ENCODE measurements at regions not wholly inside any gene's neighbourhood (a gene's known extent, or its start where the extent isn't known, plus 50 kb on each side); places are given as distances from the start of the nearest gene placed in this dataset.
"Not testable (repeated sequence)": the region's sequence is repeated elsewhere in the genome, so short reads cannot be mapped to it uniquely, and the experiment has no call there.

DNA sequence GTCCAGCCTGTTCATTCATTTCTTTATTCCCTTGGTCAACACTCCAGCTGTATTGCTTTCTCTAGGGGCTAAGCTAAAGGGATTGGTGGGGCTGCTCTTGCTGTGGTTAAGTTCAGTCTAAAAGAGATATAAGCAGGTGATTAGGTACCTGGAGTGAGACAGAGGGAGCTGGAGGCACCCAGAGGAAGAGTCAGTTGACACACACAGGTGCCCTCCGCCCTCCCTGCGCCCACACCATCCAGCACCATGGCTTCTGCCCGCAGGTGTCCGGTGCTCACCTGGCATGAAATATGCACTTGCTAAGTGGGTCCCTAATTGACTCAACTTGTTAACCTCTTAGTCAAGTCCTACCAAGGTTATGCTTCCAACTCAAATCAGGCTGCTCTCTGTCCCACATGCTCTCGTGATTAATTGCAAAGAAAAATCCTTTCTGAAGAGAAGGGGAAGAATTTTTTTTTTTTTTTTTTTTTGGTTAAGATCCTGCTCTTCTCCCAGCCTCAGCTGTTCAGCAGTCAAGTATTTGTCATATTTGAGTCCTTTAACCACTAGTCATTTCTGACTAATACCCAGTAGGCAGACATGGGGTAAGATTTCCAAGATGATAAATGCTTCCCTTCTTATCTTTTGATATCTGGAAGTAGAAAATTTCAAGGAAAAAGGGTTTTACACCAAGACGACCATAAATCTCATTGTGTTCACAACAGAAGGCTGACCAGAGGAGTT is 199.8 kb upstream of the WSCD1 start:
- no peak for DNase-seq

DNA sequence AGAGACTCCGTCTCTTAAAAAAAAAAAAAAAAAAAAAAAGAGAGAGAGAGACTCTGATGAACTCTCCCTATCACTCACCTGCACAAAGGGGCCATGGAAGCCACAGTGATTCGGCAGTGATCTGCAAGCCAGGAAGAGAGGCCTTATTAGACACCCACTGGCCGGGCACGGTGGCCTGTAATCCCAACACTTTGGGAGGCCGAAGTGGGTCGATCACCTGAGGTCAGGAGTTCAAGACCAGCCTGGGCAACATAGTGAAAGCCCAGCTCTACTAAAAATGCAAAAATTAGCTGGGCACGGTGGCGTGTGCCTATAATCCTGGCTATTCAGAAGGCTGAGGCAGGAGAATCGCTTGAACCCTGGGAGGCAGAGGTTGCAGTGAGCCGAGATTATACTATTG is 198.5 kb upstream of the WSCD1 start:
- no peak for DNase-seq

DNA sequence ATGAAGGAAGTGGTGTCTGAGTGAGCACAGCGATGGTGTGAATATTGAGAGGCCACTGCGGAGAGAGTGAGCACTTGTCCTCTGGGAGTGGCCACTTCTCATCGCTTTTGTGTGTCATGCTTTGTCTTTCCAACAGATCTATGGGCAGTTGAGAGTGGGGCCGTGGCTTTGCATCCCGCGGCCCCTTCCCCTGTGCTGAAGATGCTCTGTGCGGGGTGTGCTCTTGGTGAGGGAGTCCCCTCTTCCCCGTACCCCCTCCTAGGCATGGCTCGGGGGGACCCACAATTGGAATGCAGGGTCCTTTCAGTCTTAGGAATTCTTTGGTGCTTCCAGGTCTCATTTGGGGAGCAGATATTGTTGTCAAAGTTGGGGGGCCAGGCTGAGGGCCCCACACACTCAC is 197.3 kb upstream of the WSCD1 start:
- no peak for DNase-seq

DNA sequence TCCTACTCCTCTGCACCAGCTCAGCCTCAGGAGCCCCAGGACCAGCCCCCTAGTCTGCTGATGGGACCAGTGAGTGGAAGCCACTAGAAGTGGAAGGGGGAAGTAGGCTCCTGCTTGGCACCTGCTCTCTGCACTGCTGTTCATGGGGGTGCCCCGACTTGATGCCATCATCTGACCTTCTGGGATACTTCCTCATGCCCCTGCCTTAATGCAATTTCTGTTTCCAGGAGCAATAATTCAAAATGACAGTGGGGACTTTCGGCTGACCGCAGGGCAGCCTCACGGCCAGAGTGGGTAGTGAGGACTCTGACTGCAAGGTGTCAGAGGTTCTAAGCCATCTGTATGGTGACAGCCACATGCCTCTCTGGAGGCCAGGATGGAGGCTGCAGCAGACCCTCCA is 196.4 kb upstream of the WSCD1 start:
- DNase-seq, result no peak

DNA sequence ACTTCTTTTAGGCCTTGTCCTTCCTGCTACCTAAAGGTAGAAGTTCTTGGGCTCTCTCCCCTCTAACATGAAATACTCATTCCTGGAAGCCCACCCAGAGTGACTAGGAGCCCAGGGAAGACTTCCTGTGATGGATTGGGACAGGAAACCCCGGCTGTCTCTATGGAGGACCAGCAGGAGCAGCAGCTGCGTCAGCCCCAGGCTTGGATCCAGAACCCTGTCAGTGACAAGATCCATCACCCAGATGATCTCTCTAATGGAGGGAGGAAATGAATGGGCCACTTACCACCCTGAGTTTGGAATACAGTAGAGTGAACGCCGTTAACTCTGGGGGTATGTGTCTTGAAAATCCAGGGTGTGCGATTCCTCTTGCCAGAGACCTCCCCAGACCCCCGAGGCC is 195.7 kb upstream of the WSCD1 start:
- DNase-seq, result no peak

DNA sequence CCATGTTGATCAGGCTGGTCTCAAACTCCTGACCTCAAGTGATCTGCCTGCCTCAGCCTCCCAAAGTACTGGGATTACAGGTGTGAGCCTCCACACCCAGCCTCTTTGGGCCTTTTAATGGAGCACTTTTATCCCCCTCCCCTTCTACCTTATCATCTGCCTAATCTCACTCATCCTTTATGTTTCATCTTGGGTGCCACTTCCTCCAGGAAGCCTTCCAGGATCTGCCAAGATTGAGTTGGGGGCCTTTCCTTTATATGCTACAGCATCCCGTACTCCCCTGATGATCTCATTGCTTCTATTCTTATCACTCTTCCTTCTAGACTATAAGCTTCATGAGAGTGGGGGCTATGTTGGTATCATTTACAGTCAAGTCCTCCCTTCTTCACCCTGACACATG is 192.8 kb upstream of the WSCD1 start:
- no peak for DNase-seq

DNA sequence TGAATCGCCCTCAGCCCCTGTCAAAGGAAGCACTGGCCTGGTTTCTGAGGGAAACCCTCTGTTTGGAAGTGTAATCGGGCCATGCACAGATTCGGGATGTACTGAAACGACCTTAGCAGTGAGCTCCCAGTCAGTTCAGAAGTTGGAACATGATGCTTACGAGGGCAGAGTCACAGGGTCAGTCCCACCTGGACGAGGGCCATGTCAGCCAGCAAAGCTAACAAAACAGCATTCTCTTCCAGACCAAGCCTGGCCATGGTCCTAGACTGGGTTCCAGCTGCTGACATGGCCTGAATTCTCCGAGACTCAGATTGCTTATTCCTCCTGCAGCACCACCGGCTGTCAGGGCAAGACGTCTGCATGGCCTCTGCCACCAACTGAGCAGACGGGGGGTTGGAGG is 192.2 kb upstream of the WSCD1 start:
- DNase-seq, result no peak

DNA sequence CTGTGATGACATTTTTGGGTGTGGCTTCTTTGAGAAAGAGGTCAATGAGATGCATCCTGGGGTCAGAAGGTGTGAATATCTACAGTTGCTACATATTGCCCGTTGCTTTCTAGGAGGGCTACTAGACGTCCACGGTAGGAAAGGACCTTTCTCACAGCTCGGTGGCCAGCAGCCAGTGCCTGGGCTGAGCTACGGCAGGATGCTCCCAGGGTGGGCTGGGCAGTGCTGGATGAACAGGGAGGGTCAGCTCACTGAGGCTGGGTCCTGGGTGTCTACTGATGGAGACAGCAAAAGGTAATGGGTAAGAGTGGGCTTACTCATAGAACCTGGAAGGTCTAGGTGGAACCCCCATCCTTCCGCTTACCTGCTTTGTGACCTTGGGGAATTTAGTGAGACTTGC is 188.3 kb upstream of the WSCD1 start:
- DNase-seq, result no peak

DNA sequence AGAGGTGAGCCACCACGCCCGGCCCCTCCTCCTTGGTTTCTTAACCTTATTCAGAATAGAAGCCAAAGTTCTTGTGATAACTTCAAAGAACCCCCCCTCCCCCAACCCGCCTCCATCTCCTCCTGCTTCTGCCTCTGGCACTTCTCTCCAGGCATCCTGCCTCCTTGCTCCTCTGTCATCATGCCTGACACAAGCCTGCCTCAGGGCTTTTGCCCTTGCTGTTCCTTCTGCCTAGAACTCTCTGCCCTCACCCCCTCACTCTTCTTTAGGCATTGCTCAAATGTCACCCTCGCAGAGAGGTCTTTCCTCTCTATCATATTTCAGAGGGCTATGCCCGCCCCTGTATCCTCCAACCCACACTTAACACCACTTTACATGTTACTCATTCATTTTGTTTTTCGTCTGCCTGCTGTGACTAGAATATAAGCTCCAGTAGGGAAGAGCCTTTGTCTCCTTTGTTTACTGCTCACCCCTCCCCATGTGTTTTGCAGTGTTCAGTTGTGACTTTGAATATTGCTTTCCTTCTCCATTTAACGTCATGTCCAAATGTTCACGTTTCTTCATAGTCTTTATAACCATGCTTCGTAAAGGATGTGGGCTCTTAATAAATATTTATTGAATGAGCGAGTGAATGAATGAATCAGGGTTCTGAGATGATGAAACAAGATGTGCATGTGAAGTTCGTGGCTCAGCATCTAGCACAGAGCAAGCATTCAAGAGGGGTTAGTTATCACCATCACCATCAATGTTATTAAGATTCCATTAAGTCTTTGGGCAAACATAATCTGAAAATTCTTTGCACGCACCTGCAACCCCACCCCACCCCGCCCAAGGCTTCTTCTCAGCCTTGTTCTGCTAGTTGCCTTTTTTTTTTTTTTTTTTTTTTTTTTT is 186.2 kb upstream of the WSCD1 start:
- DNase-seq, result no peak

DNA sequence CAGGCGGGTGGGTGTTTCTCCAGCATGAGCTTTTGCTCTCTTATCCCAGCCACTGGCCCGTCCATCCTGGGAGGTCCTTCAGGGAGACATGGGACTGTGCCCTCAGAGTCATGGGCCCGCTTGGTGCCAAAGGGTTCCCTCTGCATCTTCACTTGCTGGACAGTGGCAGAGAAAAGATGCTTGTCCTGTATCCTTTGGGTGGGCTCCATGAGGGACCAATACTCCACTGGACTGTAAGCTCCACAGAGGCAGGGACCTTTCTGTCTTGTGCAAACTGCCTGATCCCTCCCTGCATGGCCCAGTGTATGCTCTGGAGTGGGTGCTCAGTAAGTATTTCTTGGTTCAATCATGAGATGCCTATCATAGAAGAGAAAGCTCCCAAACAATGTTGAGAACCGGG is 184.8 kb upstream of the WSCD1 start:
- DNase-seq, result no peak

DNA sequence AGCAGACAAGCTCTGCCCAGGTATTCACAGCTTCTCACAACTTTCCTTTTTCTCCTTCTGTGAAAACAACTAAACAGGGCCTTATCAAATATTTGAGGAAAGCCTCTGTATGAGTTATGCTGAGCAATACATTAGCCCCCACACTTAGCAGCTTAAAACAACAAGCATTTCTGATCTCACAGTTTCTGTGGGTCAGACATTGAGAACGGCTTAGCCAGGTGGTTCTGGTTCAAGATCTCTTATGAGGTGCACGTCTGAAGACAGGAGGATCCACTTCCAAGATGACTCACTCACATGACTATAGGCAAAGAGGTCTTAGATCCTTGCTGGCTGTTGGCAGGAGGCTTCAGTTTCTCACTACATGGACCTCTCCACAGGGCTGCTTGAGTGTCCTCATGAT is 181.4 kb upstream of the WSCD1 start:
- no peak for DNase-seq

DNA sequence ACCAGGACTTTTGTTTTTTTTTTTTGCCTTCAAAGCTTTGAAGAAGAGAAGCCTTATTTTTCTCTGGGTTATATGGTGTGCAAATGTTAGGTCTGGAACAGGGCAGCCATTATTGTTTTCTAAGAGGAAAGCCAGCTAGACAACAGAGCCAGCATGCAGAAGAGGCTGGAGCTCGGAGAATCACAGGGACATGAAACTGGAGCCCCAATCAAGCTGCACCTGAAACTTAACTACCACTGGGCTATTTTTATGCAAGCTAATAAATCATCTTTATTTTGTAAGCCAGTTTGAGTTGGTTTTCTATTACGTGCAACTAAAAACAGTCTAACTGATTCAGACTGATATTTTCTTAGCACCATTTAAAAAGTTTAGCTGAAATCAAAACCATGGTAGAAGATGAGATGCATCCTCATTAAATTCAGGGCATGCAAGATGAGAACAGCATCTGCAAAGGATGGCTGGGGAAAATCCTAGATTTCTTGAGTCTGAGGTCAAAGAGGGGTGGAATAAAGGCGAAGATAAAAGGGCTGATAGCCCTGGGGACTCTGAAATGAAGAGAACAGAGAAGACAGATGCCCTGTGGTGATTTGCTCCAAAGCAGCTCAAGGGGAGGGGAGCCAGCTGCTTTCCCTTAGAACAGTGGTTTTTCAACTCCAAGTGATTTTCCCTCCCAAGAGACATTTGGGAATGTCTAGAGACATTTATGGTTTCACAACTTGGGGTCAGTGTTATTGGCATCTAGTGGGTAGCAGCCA is 177.1 kb upstream of the WSCD1 start:
- DNase-seq, result no peak

DNA sequence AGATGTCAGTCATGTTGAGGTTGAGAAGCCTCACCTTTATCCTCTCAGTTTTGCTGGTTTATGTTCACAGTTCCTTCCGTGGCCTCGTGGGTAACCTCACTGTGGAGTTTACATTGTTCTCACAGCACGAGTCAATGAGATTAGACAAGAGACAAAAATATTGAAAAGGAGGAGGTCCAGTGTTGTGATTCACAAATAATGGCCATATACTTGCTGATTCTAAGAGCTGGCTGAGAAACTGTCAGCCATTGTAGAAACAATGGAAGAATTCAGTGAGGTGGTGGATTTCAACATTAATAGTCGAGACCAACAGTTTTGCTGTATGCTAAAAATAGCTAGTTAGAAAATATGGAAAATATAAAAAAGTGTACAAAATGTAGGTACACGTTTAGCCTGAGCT is 176.4 kb upstream of the WSCD1 start:
- DNase-seq, result no peak

DNA sequence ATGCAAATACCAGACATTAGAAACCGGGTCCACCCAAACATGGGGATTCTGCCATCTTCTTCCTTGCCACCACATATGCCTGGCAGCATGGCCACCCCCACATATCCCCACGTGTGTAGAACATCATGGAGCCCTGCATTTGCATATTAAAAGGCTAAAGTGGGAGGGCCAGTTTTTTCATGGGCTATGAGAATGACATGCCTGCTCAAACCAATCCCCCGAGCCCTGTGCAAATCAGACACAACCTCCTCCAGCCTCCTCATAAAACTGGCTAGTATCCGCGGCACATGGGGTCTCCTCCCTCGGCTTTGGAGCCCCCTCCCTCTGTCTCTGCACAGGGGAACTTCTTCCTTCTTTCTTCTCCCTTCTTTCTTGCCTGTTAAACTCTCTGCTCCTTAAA is 174.9 kb upstream of the WSCD1 start:
- DNase-seq, result no peak

DNA sequence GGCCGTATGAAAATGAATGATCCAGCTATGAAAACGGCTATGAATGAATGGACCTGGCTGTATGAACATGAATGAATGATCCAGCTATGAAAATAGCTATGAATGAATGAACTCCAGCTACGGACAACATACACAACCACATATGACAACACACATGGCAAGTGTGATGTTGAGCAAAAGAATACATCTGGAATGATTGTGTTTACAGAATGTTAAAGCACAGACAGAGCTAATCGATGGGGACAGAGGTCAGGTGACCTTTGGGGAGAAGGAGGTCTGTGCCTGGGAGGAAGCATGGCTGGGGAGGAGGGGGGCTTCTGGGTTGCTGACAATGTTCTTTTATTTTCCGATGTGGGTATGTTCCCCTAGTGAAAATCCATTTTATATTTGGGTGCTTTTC is 174.0 kb upstream of the WSCD1 start:
- no peak for DNase-seq

DNA sequence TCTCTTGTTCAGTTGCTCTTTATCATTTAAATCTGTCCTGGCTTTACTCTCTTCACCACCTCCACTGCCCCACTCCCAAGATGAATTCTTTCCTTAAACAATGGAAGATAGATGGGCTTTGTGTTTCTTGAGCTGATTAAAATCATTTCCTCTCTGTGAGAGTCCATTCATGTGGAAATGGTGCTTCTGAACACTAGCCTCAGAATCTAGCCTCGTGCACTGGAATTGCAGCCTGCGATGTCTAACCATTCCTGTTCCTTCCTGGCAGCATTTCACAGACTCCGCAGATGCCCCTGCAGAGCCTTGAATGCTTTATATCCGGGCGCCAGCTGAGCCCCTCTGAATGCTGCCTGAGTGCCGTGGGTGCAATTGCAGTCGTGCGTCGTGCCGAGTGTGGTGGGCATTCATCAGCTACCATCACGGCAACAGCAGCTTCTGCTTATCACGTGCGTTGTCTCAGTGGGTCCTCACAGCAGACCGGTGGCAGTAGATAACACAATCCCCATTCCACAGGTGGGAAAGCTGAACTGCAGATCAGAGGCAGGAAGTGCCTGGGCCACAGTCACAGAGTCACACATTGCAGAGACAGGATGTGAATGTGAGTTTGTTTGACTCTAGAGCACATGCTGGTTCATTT is 172.8 kb upstream of the WSCD1 start:
- DNase-seq, result no peak

DNA sequence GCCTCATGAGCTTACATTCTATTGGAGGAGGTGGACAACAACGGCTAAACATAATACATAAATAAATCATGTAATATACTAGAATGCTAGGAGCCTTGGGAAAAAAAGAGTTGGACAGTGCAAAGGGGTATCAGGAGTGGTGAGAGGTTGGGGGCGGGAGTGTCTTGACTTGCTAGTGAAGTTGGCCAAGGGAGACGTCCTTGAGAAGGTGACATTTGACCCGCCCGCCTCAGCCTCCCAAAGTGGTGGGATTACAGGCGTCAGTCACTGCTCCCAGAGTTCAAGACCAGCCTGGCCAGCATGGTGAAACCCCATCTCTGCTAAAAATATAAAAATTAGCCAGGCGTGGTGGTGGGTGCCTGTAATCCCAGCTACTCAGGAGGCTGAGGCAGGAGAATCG is 172.2 kb upstream of the WSCD1 start:
- DNase-seq, result not testable (repeated sequence)

DNA sequence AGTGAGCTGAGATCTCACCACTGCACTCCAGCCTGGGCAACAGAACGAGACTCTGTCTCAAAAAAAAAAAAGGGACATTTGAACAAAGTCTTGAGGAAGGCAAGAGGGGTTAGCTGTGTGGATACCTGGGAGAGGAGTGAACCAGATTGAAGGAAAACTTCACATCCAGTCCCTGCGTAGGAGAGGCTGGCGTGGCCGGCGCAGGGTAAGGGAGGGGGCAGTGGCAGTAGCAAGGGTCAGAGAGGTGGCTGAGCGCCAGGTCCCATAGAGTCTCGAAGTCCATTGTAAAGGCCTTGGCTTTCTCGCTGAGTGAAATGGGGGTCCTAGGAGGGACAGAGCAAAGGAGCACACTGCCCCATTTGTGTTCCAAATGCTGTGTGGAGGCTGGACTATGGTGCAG is 171.8 kb upstream of the WSCD1 start:
- no peak for DNase-seq

DNA sequence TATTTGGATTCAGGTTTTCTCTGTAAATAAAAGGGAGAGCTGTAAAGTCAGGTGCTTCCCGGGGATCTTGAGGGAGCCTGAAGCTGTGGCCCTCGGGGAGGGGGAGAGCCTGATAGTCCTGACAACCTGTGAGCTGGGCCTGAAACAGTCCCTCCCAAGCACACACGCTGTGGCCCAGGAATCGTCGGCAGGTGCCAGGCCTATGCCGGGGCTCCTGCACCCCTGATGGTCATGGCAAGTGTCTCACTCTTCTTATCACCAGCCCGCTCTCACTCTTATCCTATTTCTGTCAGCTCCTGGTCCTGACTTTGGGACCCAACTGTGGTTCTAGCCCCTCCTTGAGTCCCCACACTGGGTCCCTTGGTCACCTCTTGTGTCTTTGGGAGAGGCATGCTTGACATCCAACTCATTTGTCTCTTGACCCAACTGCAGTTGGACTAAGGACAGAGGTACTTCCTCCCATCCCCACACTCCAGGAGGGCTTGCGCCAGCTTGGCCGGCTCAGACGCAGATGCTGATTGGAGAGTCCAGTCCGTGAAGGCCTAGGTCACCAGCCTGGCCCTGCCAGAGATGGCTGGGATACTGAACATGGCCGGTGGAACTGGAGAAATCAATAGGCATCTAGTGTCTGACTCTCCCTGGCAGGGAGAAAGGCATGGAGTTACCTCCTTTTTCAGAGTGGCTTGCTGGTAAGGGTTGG is 170.5 kb upstream of the WSCD1 start:
- no peak for DNase-seq

DNA sequence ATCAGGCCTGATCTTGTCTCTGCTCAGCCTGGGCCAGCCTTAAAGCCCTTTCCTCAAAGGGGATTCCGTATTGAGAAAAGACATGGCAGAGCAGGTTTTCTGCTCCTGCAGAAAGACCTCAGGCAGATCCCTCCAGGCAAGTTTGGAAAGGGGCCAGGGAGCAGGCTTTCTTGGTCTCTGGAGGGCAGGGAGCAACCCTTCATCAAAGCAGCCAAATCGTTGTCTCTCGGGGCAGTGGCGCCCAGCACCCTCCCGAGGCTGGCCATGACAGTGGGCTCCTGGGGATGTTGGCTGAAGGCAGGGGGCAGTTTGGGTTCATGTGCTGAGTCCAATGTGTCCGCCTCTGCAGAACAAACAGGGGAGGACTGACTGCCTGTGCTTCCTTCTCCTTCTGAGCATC is 168.4 kb upstream of the WSCD1 start:
- DNase-seq, result no peak

DNA sequence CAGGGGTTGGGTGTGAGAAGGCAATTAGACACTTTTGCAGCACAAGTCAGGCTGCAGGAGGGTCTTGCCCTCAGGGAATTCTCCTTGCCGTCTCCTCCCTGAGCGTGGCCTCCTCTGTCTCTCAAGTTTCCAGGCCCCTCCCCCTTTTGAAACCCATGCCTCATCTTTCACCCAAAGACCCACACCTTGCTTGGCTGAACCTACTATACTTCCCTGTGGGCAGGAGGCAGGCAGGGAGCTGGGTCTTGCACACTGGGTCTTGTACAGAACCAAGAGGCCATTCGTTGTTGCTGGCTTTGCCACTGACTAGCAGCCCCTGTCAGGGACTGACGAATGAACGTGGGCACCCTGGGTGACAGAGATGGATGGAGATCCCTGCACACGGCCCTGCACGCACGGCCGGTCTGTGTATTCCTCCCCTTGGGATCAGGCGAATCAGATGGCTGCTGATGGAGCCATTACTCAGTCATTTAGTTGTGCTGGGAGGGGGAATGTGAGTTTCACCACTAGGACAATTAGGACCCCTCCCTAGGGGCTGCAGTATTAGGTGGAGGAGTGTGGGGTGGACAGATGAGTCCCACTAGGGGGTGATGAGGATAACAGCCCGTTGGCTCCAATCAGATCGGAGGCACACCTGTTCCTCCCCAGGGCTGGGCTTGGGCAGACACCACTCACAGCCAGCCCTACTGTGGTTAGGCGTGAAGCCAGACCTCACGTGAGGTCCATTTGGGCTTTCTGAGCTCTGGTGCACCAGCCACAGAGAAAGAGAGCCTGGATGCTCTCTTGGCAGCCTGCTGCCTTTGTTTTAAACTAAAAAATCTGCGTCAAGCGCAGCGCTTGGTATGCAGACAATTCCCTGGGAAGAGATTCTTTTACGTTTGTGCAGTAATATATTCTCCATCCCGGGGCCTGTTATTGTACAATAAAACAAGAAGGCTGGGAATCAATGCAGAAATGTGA is 167.7 kb upstream of the WSCD1 start:
- DNase-seq, result no peak
